GM21447 (cell line): ENCODE measurements at regions not wholly inside any gene's neighbourhood (a gene's known extent, or its start where the extent isn't known, plus 50 kb on each side); places are given as distances from the start of the nearest gene placed in this dataset.

Source experiments
- ATAC-seq: cut with Tn5 transposase; IDR thresholded peaks from one replicate; pipeline ENCODE4 v1.9.1; 2021; ENCODE audit not compliant: unreplicated experiment

DNA sequence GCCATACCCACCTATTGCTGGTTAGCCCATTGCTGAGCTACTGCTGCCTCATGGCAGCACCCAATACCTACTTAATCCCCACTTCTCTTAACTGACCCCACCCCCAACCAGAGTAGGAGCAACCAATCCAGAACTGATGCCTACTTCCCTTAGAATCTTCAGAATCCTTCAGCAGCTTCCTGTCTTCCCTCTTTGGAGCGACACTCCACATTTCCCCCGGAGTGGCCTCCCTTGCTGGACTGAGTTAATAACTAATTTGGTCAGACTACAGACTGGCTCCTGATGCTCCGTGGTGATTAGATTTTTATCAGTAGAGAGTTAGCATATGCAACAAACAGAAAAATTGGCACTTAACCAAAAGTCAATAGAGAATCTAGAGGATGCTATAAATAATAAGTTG is 51.2 kb upstream of the UBR2 start:
- ATAC-seq = no peak

GRCh38 chr6:42511803-42512422 is 51.9 kb upstream of the UBR2 start:
- no peak for ATAC-seq

DNA sequence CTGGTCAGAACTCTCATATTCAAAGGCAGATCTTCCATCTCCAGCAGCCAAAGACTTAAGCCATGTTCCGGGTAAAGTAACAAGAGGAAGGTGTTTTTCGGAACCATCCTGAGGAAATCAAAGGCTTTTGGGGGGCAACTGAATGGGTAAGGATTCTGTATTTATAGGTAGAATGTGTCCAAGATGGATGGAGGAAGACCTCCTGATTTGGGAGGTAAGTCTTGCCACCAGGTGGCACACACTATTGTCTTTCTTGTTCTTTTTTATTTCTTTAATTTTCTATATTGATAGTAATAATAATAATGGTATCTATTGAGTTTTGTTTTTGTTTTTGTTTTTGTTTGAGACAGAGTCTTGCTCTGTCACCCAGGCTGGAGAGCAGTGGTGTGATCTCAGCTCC is 53.0 kb upstream of the UBR2 start:
- no peak for ATAC-seq

GRCh38 chr6:42509765-42510164 is 54.1 kb upstream of the UBR2 start:
- no peak for ATAC-seq

- ATAC-seq = no peak
Measured at GRCh38 chr6:42509256-42509655, 54.6 kb upstream of the UBR2 start.

- no peak for ATAC-seq
Measured at GRCh38 chr6:42507901-42508300, 55.9 kb upstream of the UBR2 start.

DNA sequence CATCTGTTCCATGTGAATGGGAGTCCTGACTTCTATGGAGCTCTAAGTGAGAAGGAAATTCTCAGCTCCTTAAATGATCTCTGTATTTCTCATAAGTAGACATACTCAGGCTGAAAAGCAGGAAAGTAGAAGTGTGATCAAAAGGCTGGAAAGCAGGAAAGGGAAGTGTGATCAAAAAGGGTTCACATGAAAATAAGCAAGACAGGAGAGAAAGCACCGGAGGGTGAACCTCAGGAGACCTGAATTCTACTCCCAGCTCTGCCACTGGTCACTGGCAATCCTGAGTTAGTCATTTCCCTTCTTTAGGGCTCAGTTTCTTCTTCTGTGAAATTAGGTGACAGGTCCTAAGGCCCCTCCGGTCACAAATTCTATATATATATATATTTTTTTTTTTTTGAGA is 55.5 kb upstream of the TRERF1 start:
- ATAC-seq = no peak

- no peak for ATAC-seq
Measured at GRCh38 chr6:42506070-42506469, 54.3 kb upstream of the TRERF1 start.

DNA sequence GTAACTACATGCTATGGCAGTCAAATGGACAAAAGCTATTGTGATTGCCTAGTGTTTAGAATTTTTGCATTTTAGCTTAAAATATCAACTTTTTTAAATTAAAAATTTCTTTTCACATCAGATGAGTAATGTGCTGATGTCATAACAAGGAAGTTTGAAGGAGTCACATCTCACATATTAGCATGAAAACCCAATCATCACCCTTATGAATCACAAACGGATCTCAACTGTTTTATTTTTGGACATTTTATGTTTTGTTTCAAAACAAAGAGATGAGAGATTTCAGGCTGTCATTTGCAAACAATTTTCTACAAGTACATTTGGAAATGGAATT is 53.6 kb upstream of the TRERF1 start:
- ATAC-seq = no peak

- peak; percentile 37 for ATAC-seq
Measured at GRCh38 chr6:42503894-42504293, 52.2 kb upstream of the TRERF1 start.

DNA sequence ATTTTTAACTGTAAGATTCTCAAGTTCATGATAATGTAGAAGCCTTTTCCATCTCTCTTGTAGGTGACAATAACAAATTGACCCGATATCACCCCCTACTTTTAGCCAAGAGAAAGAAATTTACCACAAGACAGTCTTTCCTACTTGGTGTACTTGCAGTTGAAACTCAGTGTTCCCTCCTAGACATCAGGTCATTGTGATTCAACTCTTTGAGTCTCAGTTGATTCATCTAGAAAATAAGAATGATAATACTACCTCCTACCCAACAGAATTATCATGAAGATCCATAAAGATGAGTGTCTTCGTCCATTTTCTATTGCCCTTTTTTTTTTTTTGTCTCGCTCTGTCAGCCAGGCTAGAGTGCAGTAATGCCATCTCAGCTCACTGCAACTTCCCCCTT is 51.3 kb upstream of the TRERF1 start:
- no peak for ATAC-seq

DNA sequence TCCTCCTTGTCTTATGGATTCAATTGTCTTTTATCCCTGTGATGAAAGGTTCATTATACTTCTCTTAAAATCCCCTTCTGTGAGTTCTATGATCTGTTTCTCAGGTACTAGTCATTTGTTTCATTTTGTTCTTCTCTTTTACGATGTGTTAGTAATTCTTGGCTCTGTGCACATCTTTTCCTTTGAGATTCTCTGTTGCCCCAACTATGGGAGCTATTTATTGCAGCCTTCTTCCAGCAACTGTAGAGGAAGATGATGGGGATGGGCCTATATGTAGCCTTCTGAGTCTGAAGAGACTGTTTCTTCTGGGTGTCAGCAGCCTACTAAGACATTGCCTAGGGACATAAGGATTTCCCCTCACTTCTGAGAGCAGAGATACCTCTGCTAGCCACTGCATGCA is 50.4 kb upstream of the TRERF1 start:
- no peak for ATAC-seq
